K562 (cell line): ENCODE measurements at regions not wholly inside any gene's neighbourhood (a gene's known extent, or its start where the extent isn't known, plus 50 kb on each side); places are given as distances from the start of the nearest gene placed in this dataset.

Experiments
- ADNP ChIP-seq: fragments of 200-800 bp; sonication (Bioruptor generic); IDR thresholded peaks from 2 replicates; pipeline ENCODE4 v1.6.1; 2016; ENCODE audit warnings: missing genetic modification characterization, missing compliant biosample characterization
- CTCF ChIP-seq, 3 experiments: IDR thresholded peaks in 2 of 3; conservative IDR thresholded peaks in 1 of 3; 2 replicates each; pipeline ENCODE4 v1.5.1; 2011 to 2012; ENCODE audit warnings: low read length in 3 of 3, mild to moderate bottlenecking in 3 of 3, control low read depth in 2 of 3, improper control_type of control experiment in 1 of 3, inconsistent platforms in 1 of 3, low read depth in 1 of 3, mixed read lengths in 1 of 3, moderate library complexity in 1 of 3; ENCODE audit not compliant: insufficient read depth in 2 of 3
- EP400 ChIP-seq: fragments of 450-650 bp; IDR thresholded peaks from 2 replicates; pipeline ENCODE4 v1.6.1; 2017; ENCODE audit warnings: antibody characterized with exemption, mild to moderate bottlenecking, moderate library complexity
- ESRRB ChIP-seq: fragments of 250-450 bp; sonication (Bioruptor Pico); IDR thresholded peaks from 2 replicates; pipeline ENCODE4 v1.5.0; 2020; ENCODE audit warnings: mild to moderate bottlenecking, moderate library complexity, borderline replicate concordance
- FOSL1 ChIP-seq: fragments of 200-800 bp; sonication (Bioruptor generic); conservative IDR thresholded peaks from 2 replicates; pipeline ENCODE4 v1.6.1; 2016; ENCODE audit warnings: missing genetic modification characterization, missing compliant biosample characterization
- FOXA3 ChIP-seq, 2 experiments: fragments of 450-650 bp in 1 of 2; sonication (generic) in 1 of 2; formaldehyde crosslinking; IDR thresholded peaks in 1 of 2; conservative IDR thresholded peaks in 1 of 2; 2 replicates each; pipeline versions ENCODE4 v1.4.0 to v1.8.0; 2020 to 2022; ENCODE audit warnings: mild to moderate bottlenecking in 2 of 2, missing genetic modification reagents in 1 of 2
- HNRNPUL1 ChIP-seq: fragments of 200-400 bp; formaldehyde crosslinking; IDR thresholded peaks from 2 replicates; pipeline ENCODE4 v1.6.1; 2017; ENCODE audit warnings: low read length
- L3MBTL2 ChIP-seq: fragments of 450-650 bp; IDR thresholded peaks from 2 replicates; pipeline ENCODE4 v1.6.1; 2016; ENCODE audit warnings: mild to moderate bottlenecking, moderate library complexity
- MAZ ChIP-seq, 2 experiments: fragments of 450-650 bp in 1 of 2; sonication (generic) in 1 of 2; formaldehyde crosslinking; IDR thresholded peaks in 1 of 2; conservative IDR thresholded peaks in 1 of 2; 2 replicates each; pipeline versions ENCODE4 v1.4.0 to v1.5.0; 2020; ENCODE audit warnings: mild to moderate bottlenecking in 1 of 2, missing genetic modification reagents in 1 of 2
- MYC ChIP-seq, 2 experiments: fragments of 250-450 bp in 1 of 2; sonication (Bioruptor Pico) in 1 of 2; IDR thresholded peaks; 2 replicates each; pipeline versions ENCODE4 v1.5.1 to v1.6.1; 2012 to 2021; ENCODE audit warnings: low read depth in 2 of 2, borderline replicate concordance in 1 of 2, improper control_type of control experiment in 1 of 2, low read length in 1 of 2, mild to moderate bottlenecking in 1 of 2, moderate library complexity in 1 of 2
- SRSF3 ChIP-seq: fragments of 200-400 bp; formaldehyde crosslinking; IDR thresholded peaks from 2 replicates; pipeline ENCODE4 v1.6.1; 2016; ENCODE audit warnings: mild to moderate bottlenecking, low read length, moderate library complexity; ENCODE audit not compliant: insufficient read depth
- ZBTB1 ChIP-seq: sonication (generic); formaldehyde crosslinking; IDR thresholded peaks from 2 replicates; pipeline ENCODE4 v1.8.1; 2023; ENCODE audit warnings: missing genetic modification reagents, low read depth, mild to moderate bottlenecking, borderline replicate concordance
- ZBTB40 ChIP-seq, 2 experiments: fragments of 450-650 bp in 1 of 2; sonication (generic) in 1 of 2; formaldehyde crosslinking in 1 of 2; IDR thresholded peaks; 2 replicates each; pipeline versions ENCODE4 v1.7.1 to v1.9.0; 2016 to 2022; ENCODE audit warnings: inconsistent platforms in 1 of 2, mild to moderate bottlenecking in 1 of 2, missing genetic modification reagents in 1 of 2
- ZNF133 ChIP-seq: fragments of 250-450 bp; sonication (Bioruptor Pico); IDR thresholded peaks from 2 replicates; pipeline ENCODE4 v1.4.0; 2020; ENCODE audit warnings: mild to moderate bottlenecking
- ZNF263 ChIP-seq: sonication (generic); formaldehyde crosslinking; IDR thresholded peaks from 2 replicates; pipeline ENCODE4 v1.8.0; 2022; ENCODE audit warnings: mild to moderate bottlenecking, missing genetic modification reagents, borderline replicate concordance
- ZNF431 ChIP-seq: sonication (generic); formaldehyde crosslinking; IDR thresholded peaks from 2 replicates; pipeline ENCODE4 v1.8.0; 2022; ENCODE audit warnings: mild to moderate bottlenecking, missing genetic modification reagents
- ZNF444 ChIP-seq: fragments of 250-450 bp; sonication (Bioruptor Pico); IDR thresholded peaks from 2 replicates; pipeline ENCODE4 v1.4.0; 2020; ENCODE audit warnings: mild to moderate bottlenecking, moderate library complexity
- ZNF445 ChIP-seq: fragments of 250-450 bp; sonication (Bioruptor Pico); IDR thresholded peaks from 2 replicates; pipeline ENCODE4 v1.4.0; 2020; ENCODE audit warnings: low read depth, mild to moderate bottlenecking, moderate library complexity

GRCh38 chr16:8182761-8183160 is 407.6 kb downstream of the TMEM114 start (continued):
- TF ChIP-seq ZNF431 (no peak), ZBTB40 (IDR thresholded peaks at IDR 0.05) (no peak), ZBTB40 (CRISPR knock-in tag; IDR thresholded peaks at IDR 0.05) (no peak), MYC (IDR thresholded peaks at IDR 0.05; ENCODE audit: low read depth, low read length) (peak; percentile 91), MYC (CRISPR knock-in tag; IDR thresholded peaks at IDR 0.05; ENCODE audit: borderline replicate concordance, low read depth) (no peak), EP400 (peak; percentile 60; the same call in 1 of the 2 replicates), FOXA3 (CRISPR knock-in tag; conservative IDR thresholded peaks at IDR 0.05 in 1 of 2, IDR thresholded peaks at IDR 0.05 in 1 of 2) (no peak), ZNF444 (CRISPR knock-in tag) (no peak), ZNF445 (CRISPR knock-in tag) (no peak), ESRRB (CRISPR knock-in tag) (no peak), MAZ (CRISPR knock-in tag; conservative IDR thresholded peaks at IDR 0.05 in 1 of 2, IDR thresholded peaks at IDR 0.05 in 1 of 2) (peak; percentile 58 to 80; a peak in 3 of 4 replicates), L3MBTL2 (peak; percentile 84), SRSF3 (no peak), ZNF133 (CRISPR knock-in tag) (no peak), ZBTB1 (CRISPR knock-in tag) (no peak), ZNF263 (CRISPR knock-in tag) (no peak), ADNP (tag) (no peak), CTCF (IDR thresholded peaks at IDR 0.05 in 2 of 3, conservative IDR thresholded peaks at IDR 0.05 in 1 of 3; ENCODE audit: insufficient read depth in 2 of 3, low read depth in 1 of 3, low read length in 3 of 3) (no peak), FOSL1 (tag) (peak; percentile 75), HNRNPUL1 (no peak)
